ENCODE measurements at regions not wholly inside any gene's neighbourhood (a gene's known extent, or its start where the extent isn't known, plus 50 kb on each side); places are given as distances from the start of the nearest gene placed in this dataset.

- no peak for ATAC-seq
- no peak for DNase-seq (ENCODE audit: low spot score)
These were observed 87.1 kb upstream of the SLITRK3 start for GRCh38 chr3:165283328-165283727.

- no peak for ATAC-seq
- DNase-seq (ENCODE audit: low spot score): no peak
These were observed 83.3 kb upstream of the SLITRK3 start for GRCh38 chr3:165279471-165279870.

- DNase-seq (ENCODE audit: low spot score) (no peak), ATAC-seq (peak; percentile 35)
These were observed 77.2 kb upstream of the SLITRK3 start for GRCh38 chr3:165273411-165273810.

GRCh38 chr3:165259541-165260193 is 63.5 kb upstream of the SLITRK3 start:
- peak; percentile 77 for ATAC-seq
- no peak for DNase-seq (ENCODE audit: low spot score)

GRCh38 chr3:165256554-165257065 is 60.4 kb upstream of the SLITRK3 start:
- DNase-seq (ENCODE audit: low spot score): no peak
- ATAC-seq: peak; percentile 24

- ATAC-seq: peak; percentile 97
These were observed 58.6 kb upstream of the SLITRK3 start for GRCh38 chr3:165254812-165255211.

More at GRCh38 chr3:165254812-165255211, 58.6 kb upstream of the SLITRK3 start:
- DNase-seq (ENCODE audit: low spot score): no peak
